WTC11 (cell line): ENCODE measurements at regions not wholly inside any gene's neighbourhood (a gene's known extent, or its start where the extent isn't known, plus 50 kb on each side); places are given as distances from the start of the nearest gene placed in this dataset.

Source experiments
- ATAC-seq: fragments of 200-7000 bp; cut with Tn5 transposase; 2 replicates; pipeline ENCODE4 v1.10.0; 2021; ENCODE audit warnings: mild to moderate bottlenecking, moderate library complexity
- CTCF ChIA-PET: fragments of 300-600 bp; sonication (Branson Sonifier 250); formaldehyde crosslinking; loops from one replicate; lab custom pipeline; 2021; ENCODE audit warnings: antibody characterized with exemption; lab: Charles Lee
- POLR2A ChIA-PET: fragments of 350-600 bp; sonication (Branson Sonifier 250); formaldehyde crosslinking; loops from one replicate; lab custom pipeline; 2021; ENCODE audit warnings: antibody characterized with exemption; lab: Charles Lee
- DNase-seq: peaks from one replicate; pipeline ENCODE4 v3.0.0; 2021; ENCODE audit warnings: low spot score
- H3K27ac Mint-ChIP-seq: 2 replicates; pipeline ENCODE4 v1.8.0; 2021; ENCODE audit warnings: mixed read lengths
- H3K27me3 Mint-ChIP-seq: 2 replicates; pipeline ENCODE4 v1.8.0; 2021; ENCODE audit warnings: low read depth, mild to moderate bottlenecking, moderate library complexity, mixed read lengths
- H3K36me3 Mint-ChIP-seq: 2 replicates; pipeline ENCODE4 v1.8.0; 2021; ENCODE audit warnings: mixed read lengths
- H3K4me1 Mint-ChIP-seq: 2 replicates; pipeline ENCODE4 v1.8.0; 2022; ENCODE audit warnings: mixed read lengths
- H3K4me3 Mint-ChIP-seq: 2 replicates; pipeline ENCODE4 v1.8.0; 2021; ENCODE audit warnings: mild to moderate bottlenecking, moderate library complexity, mixed read lengths
- H3K9me3 Mint-ChIP-seq: 2 replicates; pipeline ENCODE4 v1.8.0; 2021; ENCODE audit warnings: mixed read lengths
- GABPB1 ChIP-seq: sonication (generic); formaldehyde crosslinking; IDR thresholded peaks from 2 replicates; pipeline ENCODE4 v1.8.1; 2023; ENCODE audit warnings: mild to moderate bottlenecking, missing genetic modification reagents
- NFYB ChIP-seq: sonication (generic); formaldehyde crosslinking; conservative IDR thresholded peaks from 2 replicates; pipeline ENCODE4 v1.8.0; 2022; ENCODE audit warnings: low read depth, missing genetic modification reagents
- SOX15 ChIP-seq: fragments of 250-450 bp; sonication (Bioruptor Pico); IDR thresholded peaks from 2 replicates; pipeline ENCODE4 v1.9.0; 2021; ENCODE audit warnings: mild to moderate bottlenecking
- TEAD1 ChIP-seq: sonication (generic); formaldehyde crosslinking; IDR thresholded peaks from 2 replicates; pipeline ENCODE4 v1.8.0; 2022; ENCODE audit warnings: mild to moderate bottlenecking, missing genetic modification reagents
- ZNF416 ChIP-seq: fragments of 250-450 bp; sonication (Bioruptor Pico); IDR thresholded peaks from 2 replicates; pipeline ENCODE4 v1.9.0; 2021; ENCODE audit warnings: mild to moderate bottlenecking, inconsistent platforms
- ZNF423 ChIP-seq: fragments of 250-450 bp; sonication (Bioruptor Pico); IDR thresholded peaks from 2 replicates; pipeline ENCODE4 v2.1.2; 2022; ENCODE audit warnings: mild to moderate bottlenecking, moderate library complexity
- ZNF532 ChIP-seq: fragments of 250-450 bp; sonication (Bioruptor Pico); IDR thresholded peaks from 2 replicates; pipeline ENCODE4 v1.9.0; 2021; ENCODE audit warnings: mild to moderate bottlenecking, borderline replicate concordance
- TF ChIP-seq, protein P1 (sequence below): sonication (generic); formaldehyde crosslinking; IDR thresholded peaks from 2 replicates; pipeline ENCODE4 v1.8.0; 2023; ENCODE audit warnings: missing genetic modification reagents
- TF ChIP-seq, protein P2 (sequence below): sonication (generic); formaldehyde crosslinking; IDR thresholded peaks from 2 replicates; pipeline ENCODE4 v1.8.0; 2023; ENCODE audit warnings: mild to moderate bottlenecking, missing genetic modification reagents
- TF ChIP-seq, protein P3 (sequence below): sonication (generic); formaldehyde crosslinking; IDR thresholded peaks from 2 replicates; pipeline ENCODE4 v1.8.0; 2022; ENCODE audit warnings: mild to moderate bottlenecking, missing genetic modification reagents
- TF ChIP-seq, protein P4 (sequence below): sonication (generic); formaldehyde crosslinking; IDR thresholded peaks from 2 replicates; pipeline ENCODE4 v1.8.0; 2022; ENCODE audit warnings: mild to moderate bottlenecking, missing genetic modification reagents

- no peak for ATAC-seq
- Mint-ChIP-seq H3K36me3 (no peaks in the 10 kb centered on the region), H3K27me3 (no peaks in the 10 kb centered on the region; the same call in 1 of the 2 replicates), H3K9me3 (no peaks in the 10 kb centered on the region), H3K27ac (peak overlapping the region; percentile 46), H3K4me1 (peaks cover 52% of the 10 kb centered on the region), H3K4me3 (no peak overlapping the region)
- TF ChIP-seq GABPB1 (CRISPR knock-in tag) (peak; percentile 49; the same call in 1 of the 2 replicates), ZNF416 (CRISPR knock-in tag) (no peak)
- ChIA-PET CTCF (interaction anchor here (0.8 to 1.6 kb wide), 3 partner anchors 27 to 121 kb away, joined by 3 to 4 read pairs (median 3); no protein-coding TSS in a partner anchor), POLR2A (no interaction called here)
- no peak for DNase-seq
These were observed 109.9 kb upstream of the ID2 start for GRCh38 chr2:8571792-8572499.

DNA sequence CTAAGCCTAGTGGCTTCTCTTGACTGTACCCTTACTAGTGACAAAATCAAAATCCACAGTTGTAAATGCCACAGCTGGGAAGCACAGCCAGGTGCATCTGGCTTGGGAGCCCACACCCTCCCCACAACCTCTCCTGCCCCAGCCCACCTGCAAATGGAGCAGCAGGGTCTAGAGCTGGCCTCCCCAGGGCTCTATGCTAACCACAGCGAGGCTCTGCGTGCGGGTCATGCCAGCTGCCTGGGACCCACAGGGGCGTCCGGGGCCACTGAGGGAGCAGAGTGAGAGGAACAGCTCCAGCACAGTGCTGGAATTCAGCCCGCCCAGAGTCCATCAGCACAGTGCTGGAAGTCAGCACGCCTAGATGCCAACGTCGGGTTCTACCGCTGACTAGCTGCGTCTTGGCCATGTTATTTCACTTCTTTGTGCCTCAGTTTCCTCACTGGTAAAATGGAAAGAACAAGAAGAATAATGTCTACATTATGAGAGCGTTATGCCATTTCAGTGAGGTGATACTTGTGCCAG is 109.1 kb upstream of the ID2 start:
- TF ChIP-seq, protein P1, sequence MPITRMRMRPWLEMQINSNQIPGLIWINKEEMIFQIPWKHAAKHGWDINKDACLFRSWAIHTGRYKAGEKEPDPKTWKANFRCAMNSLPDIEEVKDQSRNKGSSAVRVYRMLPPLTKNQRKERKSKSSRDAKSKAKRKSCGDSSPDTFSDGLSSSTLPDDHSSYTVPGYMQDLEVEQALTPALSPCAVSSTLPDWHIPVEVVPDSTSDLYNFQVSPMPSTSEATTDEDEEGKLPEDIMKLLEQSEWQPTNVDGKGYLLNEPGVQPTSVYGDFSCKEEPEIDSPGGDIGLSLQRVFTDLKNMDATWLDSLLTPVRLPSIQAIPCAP (CRISPR knock-in tag) = no peak
- TF ChIP-seq SOX15 (no peak), TEAD1 (CRISPR knock-in tag) (no peak)
- TF ChIP-seq, all 79 proteins: peak for 0
- ChIA-PET POLR2A (no interaction called here), CTCF (interaction anchor here (0.8 to 1.8 kb wide), 5 partner anchors 11 to 120 kb away, joined by 3 to 7 read pairs (median 4); partner anchors contain the start of gene ID2)
- no peaks in the 10 kb centered on the region; the same call in 1 of the 2 replicates for H3K27me3 Mint-ChIP-seq
- H3K9me3 Mint-ChIP-seq = no peaks in the 10 kb centered on the region
- no peaks in the 10 kb centered on the region for H3K36me3 Mint-ChIP-seq
- no peak for ATAC-seq
- no peak for DNase-seq
- H3K27ac Mint-ChIP-seq = peak overlapping the region; percentile 94
- peaks cover 60% of the 10 kb centered on the region for H3K4me1 Mint-ChIP-seq
- no peak overlapping the region for H3K4me3 Mint-ChIP-seq

DNA sequence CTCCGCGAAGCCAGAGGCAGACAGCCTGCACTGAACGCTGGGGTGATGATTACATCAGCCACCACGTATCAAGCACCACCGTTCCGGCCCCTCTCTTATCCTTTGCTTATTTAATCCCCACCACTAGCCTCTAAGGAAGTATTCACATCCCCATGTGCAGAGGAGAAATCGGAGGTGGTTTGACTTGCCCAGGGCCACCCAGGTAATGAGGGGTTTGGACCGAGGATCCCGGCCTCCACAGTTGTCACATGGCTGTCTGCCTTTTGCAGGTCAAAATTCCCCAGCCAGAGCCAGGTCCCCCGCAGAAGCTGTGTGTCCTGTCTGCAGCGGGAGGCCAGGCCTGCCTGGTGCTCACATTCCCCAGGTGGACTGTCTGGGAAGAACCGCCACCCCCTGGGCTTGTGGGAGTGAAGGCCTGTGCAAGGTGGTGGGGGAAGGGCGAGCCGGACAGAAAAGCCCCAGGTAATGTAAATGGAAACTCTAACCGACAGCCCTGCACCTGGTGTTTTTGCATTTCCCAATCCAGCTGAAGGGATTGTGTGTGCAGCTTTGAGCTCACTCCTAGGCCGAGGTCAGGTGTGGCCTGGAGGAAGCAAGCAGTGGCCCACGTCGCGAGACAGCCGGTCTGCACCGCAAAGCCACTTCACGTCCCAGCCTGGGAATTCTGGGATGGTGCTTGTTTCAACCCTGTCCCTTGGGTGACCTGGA is 108.5 kb upstream of the ID2 start:
- CTCF ChIA-PET = interaction anchor here (1.0 to 1.8 kb wide), 5 partner anchors 11 to 108 kb away, joined by 3 to 7 read pairs (median 4); partner anchors contain the start of gene ID2
- H3K27ac Mint-ChIP-seq = peak overlapping the region; percentile 94
- peak; percentile 54 for ATAC-seq

More for the DNA sequence above, 108.5 kb upstream of the ID2 start:
- peak; percentile 79 for DNase-seq
- Mint-ChIP-seq H3K27me3 (no peaks in the 10 kb centered on the region; the same call in 1 of the 2 replicates), H3K36me3 (no peaks in the 10 kb centered on the region), H3K4me3 (no peak overlapping the region), H3K9me3 (no peaks in the 10 kb centered on the region), H3K4me1 (peaks cover 65% of the 10 kb centered on the region)
- TF ChIP-seq, protein P2, sequence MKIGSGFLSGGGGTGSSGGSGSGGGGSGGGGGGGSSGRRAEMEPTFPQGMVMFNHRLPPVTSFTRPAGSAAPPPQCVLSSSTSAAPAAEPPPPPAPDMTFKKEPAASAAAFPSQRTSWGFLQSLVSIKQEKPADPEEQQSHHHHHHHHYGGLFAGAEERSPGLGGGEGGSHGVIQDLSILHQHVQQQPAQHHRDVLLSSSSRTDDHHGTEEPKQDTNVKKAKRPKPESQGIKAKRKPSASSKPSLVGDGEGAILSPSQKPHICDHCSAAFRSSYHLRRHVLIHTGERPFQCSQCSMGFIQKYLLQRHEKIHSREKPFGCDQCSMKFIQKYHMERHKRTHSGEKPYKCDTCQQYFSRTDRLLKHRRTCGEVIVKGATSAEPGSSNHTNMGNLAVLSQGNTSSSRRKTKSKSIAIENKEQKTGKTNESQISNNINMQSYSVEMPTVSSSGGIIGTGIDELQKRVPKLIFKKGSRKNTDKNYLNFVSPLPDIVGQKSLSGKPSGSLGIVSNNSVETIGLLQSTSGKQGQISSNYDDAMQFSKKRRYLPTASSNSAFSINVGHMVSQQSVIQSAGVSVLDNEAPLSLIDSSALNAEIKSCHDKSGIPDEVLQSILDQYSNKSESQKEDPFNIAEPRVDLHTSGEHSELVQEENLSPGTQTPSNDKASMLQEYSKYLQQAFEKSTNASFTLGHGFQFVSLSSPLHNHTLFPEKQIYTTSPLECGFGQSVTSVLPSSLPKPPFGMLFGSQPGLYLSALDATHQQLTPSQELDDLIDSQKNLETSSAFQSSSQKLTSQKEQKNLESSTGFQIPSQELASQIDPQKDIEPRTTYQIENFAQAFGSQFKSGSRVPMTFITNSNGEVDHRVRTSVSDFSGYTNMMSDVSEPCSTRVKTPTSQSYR (CRISPR knock-in tag) = peak; percentile 95
- TF ChIP-seq ZNF423 (CRISPR knock-in tag) (peak; percentile 95), NFYB (CRISPR knock-in tag) (no peak), ZNF532 (CRISPR knock-in tag) (no peak), GABPB1 (CRISPR knock-in tag) (peak; percentile 97)
- TF ChIP-seq, protein P3, sequence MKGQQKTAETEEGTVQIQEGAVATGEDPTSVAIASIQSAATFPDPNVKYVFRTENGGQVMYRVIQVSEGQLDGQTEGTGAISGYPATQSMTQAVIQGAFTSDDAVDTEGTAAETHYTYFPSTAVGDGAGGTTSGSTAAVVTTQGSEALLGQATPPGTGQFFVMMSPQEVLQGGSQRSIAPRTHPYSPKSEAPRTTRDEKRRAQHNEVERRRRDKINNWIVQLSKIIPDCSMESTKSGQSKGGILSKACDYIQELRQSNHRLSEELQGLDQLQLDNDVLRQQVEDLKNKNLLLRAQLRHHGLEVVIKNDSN = 0 out of 2 replicates have a peak, but pooled peaks have one; percentile 18
- TF ChIP-seq, protein P4, sequence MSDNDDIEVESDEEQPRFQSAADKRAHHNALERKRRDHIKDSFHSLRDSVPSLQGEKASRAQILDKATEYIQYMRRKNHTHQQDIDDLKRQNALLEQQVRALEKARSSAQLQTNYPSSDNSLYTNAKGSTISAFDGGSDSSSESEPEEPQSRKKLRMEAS (CRISPR knock-in tag) = peak; percentile 64
- POLR2A ChIA-PET = interaction anchor here (0.7 to 1.2 kb wide), 2 partner anchors 10 to 111 kb away, joined by 3 to 5 read pairs; no protein-coding TSS in a partner anchor
